ENCODE measurements at regions not wholly inside any gene's neighbourhood (a gene's known extent, or its start where the extent isn't known, plus 50 kb on each side); places are given as distances from the start of the nearest gene placed in this dataset.
A peak's percentile ranks its signal among the peaks of the same experiment; 100 is the strongest.

- Histone ChIP-seq H3K27me3 (ENCODE audit: insufficient read depth, low read length) (no peaks in the 10 kb centered on the region), H3K4ac (ENCODE audit: low read depth, low read length) (no peak overlapping the region)
- no CpG with 5 or more reads among the region's 15 CpGs for WGBS (ENCODE audit: extremely low coverage, insufficient coverage, insufficient read length)
These were observed 127.6 kb downstream of the WDR11 start for GRCh38 chr10:120978589-120979252.

GRCh38 chr10:120979435-120980278 is 128.5 kb downstream of the WDR11 start:
- peaks cover 25 to 39% of the 10 kb centered on the region in 2 experiments for H3K4me1 ChIP-seq (ENCODE audit: control insufficient read depth in 1 of 2, insufficient read depth in 2 of 2, low read length in 2 of 2)
- no peak overlapping the region for H3K23ac ChIP-seq (ENCODE audit: low read length)
- no peak overlapping the region for H2BK5ac ChIP-seq (ENCODE audit: low read depth, low read length, poor library complexity)
- no peak overlapping the region for H3K14ac ChIP-seq (ENCODE audit: low read length)
- no peak overlapping the region for H4K8ac ChIP-seq (ENCODE audit: low read depth, low read length)
- DNase-seq = peak; percentile 22 to 52
- H3K27ac ChIP-seq (ENCODE audit: low read depth, low read length) = no peak overlapping the region
- peak overlapping the region; percentile 55 for H2BK12ac ChIP-seq (ENCODE audit: low read length)
- H3K4me2 ChIP-seq (ENCODE audit: low read length) = peak overlapping the region; percentile 60
- no peak overlapping the region for H2AFZ ChIP-seq (ENCODE audit: insufficient read depth, low read length, poor library complexity)
- H4K12ac ChIP-seq (ENCODE audit: low read depth, low read length) = no peak overlapping the region
- no peak overlapping the region for H3K4ac ChIP-seq (ENCODE audit: low read depth, low read length)
- no peaks in the 10 kb centered on the region for H3K79me2 ChIP-seq (ENCODE audit: control insufficient read depth, insufficient read depth, low read length, poor library complexity)
- no peak overlapping the region for H3K4me3 ChIP-seq (ENCODE audit: low read depth, low read length)
- no peak overlapping the region for H3K9ac ChIP-seq (ENCODE audit: low read length)
- H3K27me3 ChIP-seq (ENCODE audit: insufficient read depth, low read length) = no peaks in the 10 kb centered on the region
- peak overlapping the region; percentile 56 for H2BK120ac ChIP-seq (ENCODE audit: insufficient read depth, low read length, poor library complexity)
- WGBS (ENCODE audit: extremely low coverage, insufficient coverage, insufficient read length) = no CpG with 5 or more reads among the region's 68 CpGs
- H4K91ac ChIP-seq (ENCODE audit: low read depth, low read length) = peak overlapping the region; percentile 70
- H3K36me3 ChIP-seq (ENCODE audit: control insufficient read depth in 1 of 2, insufficient read depth in 2 of 2, low read length in 2 of 2) = no peaks in the 10 kb centered on the region
- H2AK5ac ChIP-seq (ENCODE audit: low read length) = peak overlapping the region; percentile 9
- peaks cover 8% of the 10 kb centered on the region for H3K79me1 ChIP-seq (ENCODE audit: low read length)
- H3K9me3 ChIP-seq (ENCODE audit: insufficient read depth, low read depth, low read length) = peaks cover 2% of the 10 kb centered on the region
- peak overlapping the region; percentile 62 for H3K18ac ChIP-seq (ENCODE audit: low read length)

More at GRCh38 chr10:120978589-120979252, 127.6 kb downstream of the WDR11 start:
- Histone ChIP-seq H3K9me3 (ENCODE audit: insufficient read depth, low read depth, low read length) (peaks cover 2% of the 10 kb centered on the region), H3K23ac (ENCODE audit: low read length) (no peak overlapping the region), H3K14ac (ENCODE audit: low read length) (no peak overlapping the region), H3K4me2 (ENCODE audit: low read length) (peak overlapping the region; percentile 0), H3K79me2 (ENCODE audit: control insufficient read depth, insufficient read depth, low read length, poor library complexity) (no peaks in the 10 kb centered on the region), H4K91ac (ENCODE audit: low read depth, low read length) (no peak overlapping the region), H3K36me3 (ENCODE audit: control insufficient read depth in 1 of 2, insufficient read depth in 2 of 2, low read length in 2 of 2) (no peaks in the 10 kb centered on the region), H3K79me1 (ENCODE audit: low read length) (peaks cover 8% of the 10 kb centered on the region), H4K12ac (ENCODE audit: low read depth, low read length) (no peak overlapping the region), H2BK12ac (ENCODE audit: low read length) (no peak overlapping the region), H3K4me3 (ENCODE audit: low read depth, low read length) (no peak overlapping the region), H3K9ac (ENCODE audit: low read length) (no peak overlapping the region), H3K27ac (ENCODE audit: low read depth, low read length) (no peak overlapping the region), H3K4me1 (ENCODE audit: control insufficient read depth in 1 of 2, insufficient read depth in 2 of 2, low read length in 2 of 2) (peaks cover 24 to 36% of the 10 kb centered on the region in 2 experiments), H2AFZ (ENCODE audit: insufficient read depth, low read length, poor library complexity) (no peak overlapping the region), H2BK120ac (ENCODE audit: insufficient read depth, low read length, poor library complexity) (no peak overlapping the region), H4K8ac (ENCODE audit: low read depth, low read length) (no peak overlapping the region), H2AK5ac (ENCODE audit: low read length) (no peak overlapping the region), H3K18ac (ENCODE audit: low read length) (no peak overlapping the region), H2BK5ac (ENCODE audit: low read depth, low read length, poor library complexity) (no peak overlapping the region)
- DNase-seq = no peak

GRCh38 chr10:120980279-120981255 is 129.4 kb downstream of the WDR11 start:
- WGBS (ENCODE audit: extremely low coverage, insufficient coverage, insufficient read length) = no CpG with 5 or more reads among the region's 18 CpGs
- no peak overlapping the region for H3K4me3 ChIP-seq (ENCODE audit: low read depth, low read length)

More at GRCh38 chr10:120980279-120981255, 129.4 kb downstream of the WDR11 start:
- Histone ChIP-seq H3K9ac (ENCODE audit: low read length) (no peak overlapping the region), H2AFZ (ENCODE audit: insufficient read depth, low read length, poor library complexity) (no peak overlapping the region), H4K91ac (ENCODE audit: low read depth, low read length) (peak overlapping the region; percentile 70), H4K12ac (ENCODE audit: low read depth, low read length) (no peak overlapping the region), H4K8ac (ENCODE audit: low read depth, low read length) (no peak overlapping the region), H3K79me1 (ENCODE audit: low read length) (peaks cover 8% of the 10 kb centered on the region), H3K27me3 (ENCODE audit: insufficient read depth, low read length) (no peaks in the 10 kb centered on the region), H3K23ac (ENCODE audit: low read length) (no peak overlapping the region), H3K4me2 (ENCODE audit: low read length) (no peak overlapping the region), H3K9me3 (ENCODE audit: insufficient read depth, low read depth, low read length) (peaks cover 2% of the 10 kb centered on the region), H2BK120ac (ENCODE audit: insufficient read depth, low read length, poor library complexity) (peak overlapping the region; percentile 56), H3K4me1 (ENCODE audit: control insufficient read depth in 1 of 2, insufficient read depth in 2 of 2, low read length in 2 of 2) (peaks cover 25 to 39% of the 10 kb centered on the region in 2 experiments), H3K79me2 (ENCODE audit: control insufficient read depth, insufficient read depth, low read length, poor library complexity) (no peaks in the 10 kb centered on the region), H3K14ac (ENCODE audit: low read length) (no peak overlapping the region), H3K36me3 (ENCODE audit: control insufficient read depth in 1 of 2, insufficient read depth in 2 of 2, low read length in 2 of 2) (no peaks in the 10 kb centered on the region), H3K4ac (ENCODE audit: low read depth, low read length) (no peak overlapping the region), H2BK5ac (ENCODE audit: low read depth, low read length, poor library complexity) (no peak overlapping the region), H3K18ac (ENCODE audit: low read length) (peak overlapping the region; percentile 62), H3K27ac (ENCODE audit: low read depth, low read length) (no peak overlapping the region), H2BK12ac (ENCODE audit: low read length) (peak overlapping the region; percentile 55), H2AK5ac (ENCODE audit: low read length) (peak overlapping the region; percentile 9)
- DNase-seq = no peak

Data from trophoblast cell (in vitro differentiated cells and primary cell).